GM12892 (cell line): ENCODE measurements at regions not wholly inside any gene's neighbourhood (a gene's known extent, or its start where the extent isn't known, plus 50 kb on each side); places are given as distances from the start of the nearest gene placed in this dataset.

Experiments
- POLR2A ChIP-seq: IDR thresholded peaks from 2 replicates; pipeline ENCODE4 v1.6.1; 2011; ENCODE audit warnings: low read depth, low read length, control low read depth
- TAF1 ChIP-seq: IDR thresholded peaks from 2 replicates; pipeline ENCODE4 v1.6.1; 2011; ENCODE audit warnings: low read depth, mild to moderate bottlenecking, control low read depth, low read length, borderline replicate concordance

GRCh38 chr10:126732868-126733267 lies 62.4 kb upstream of the C10orf90 start:
- TF ChIP-seq TAF1: no peak
- no peak for TF ChIP-seq POLR2A
